ENCODE measurements at regions not wholly inside any gene's neighbourhood (a gene's known extent, or its start where the extent isn't known, plus 50 kb on each side); places are given as distances from the start of the nearest gene placed in this dataset.

GRCh38 chrX:10685923-10686595, 65.7 kb upstream of the MID1 start:
- TF ChIP-seq SMC3 (IDR thresholded peaks at IDR 0.05; ENCODE audit: low read depth, low read length), result no peak
- TF ChIP-seq POLR2A (IDR thresholded peaks at IDR 0.05; ENCODE audit: low read depth, low read length), result no peak
- TF ChIP-seq, protein P1, sequence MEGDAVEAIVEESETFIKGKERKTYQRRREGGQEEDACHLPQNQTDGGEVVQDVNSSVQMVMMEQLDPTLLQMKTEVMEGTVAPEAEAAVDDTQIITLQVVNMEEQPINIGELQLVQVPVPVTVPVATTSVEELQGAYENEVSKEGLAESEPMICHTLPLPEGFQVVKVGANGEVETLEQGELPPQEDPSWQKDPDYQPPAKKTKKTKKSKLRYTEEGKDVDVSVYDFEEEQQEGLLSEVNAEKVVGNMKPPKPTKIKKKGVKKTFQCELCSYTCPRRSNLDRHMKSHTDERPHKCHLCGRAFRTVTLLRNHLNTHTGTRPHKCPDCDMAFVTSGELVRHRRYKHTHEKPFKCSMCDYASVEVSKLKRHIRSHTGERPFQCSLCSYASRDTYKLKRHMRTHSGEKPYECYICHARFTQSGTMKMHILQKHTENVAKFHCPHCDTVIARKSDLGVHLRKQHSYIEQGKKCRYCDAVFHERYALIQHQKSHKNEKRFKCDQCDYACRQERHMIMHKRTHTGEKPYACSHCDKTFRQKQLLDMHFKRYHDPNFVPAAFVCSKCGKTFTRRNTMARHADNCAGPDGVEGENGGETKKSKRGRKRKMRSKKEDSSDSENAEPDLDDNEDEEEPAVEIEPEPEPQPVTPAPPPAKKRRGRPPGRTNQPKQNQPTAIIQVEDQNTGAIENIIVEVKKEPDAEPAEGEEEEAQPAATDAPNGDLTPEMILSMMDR (conservative IDR thresholded peaks at IDR 0.05; ENCODE audit: low read depth, low read length), result no peak
- no peak for TF ChIP-seq ELK1 (IDR thresholded peaks at IDR 0.05; ENCODE audit: borderline replicate concordance, low read depth, low read length)
- TF ChIP-seq MAFK (IDR thresholded peaks at IDR 0.05; ENCODE audit: low read depth, low read length), result no peak
- no peak for TF ChIP-seq RCOR1 (IDR thresholded peaks at IDR 0.05; ENCODE audit: insufficient replicate concordance, low read length)
- no peak for TF ChIP-seq CEBPB (IDR thresholded peaks at IDR 0.05; ENCODE audit: low read depth, low read length)
- no peak for TF ChIP-seq USF2 (IDR thresholded peaks at IDR 0.05; ENCODE audit: low read depth, low read length)
- no peak for TF ChIP-seq FOS (IDR thresholded peaks at IDR 0.05; ENCODE audit: low read depth, low read length)
- no peak for TF ChIP-seq BHLHE40 (IDR thresholded peaks at IDR 0.05; ENCODE audit: low read depth, low read length)
- TF ChIP-seq RAD21 (IDR thresholded peaks at IDR 0.05; ENCODE audit: low read length), result no peak
- TF ChIP-seq NFE2L2 (IDR thresholded peaks at IDR 0.05; ENCODE audit: low read depth, low read length), result no peak
